K562 (cell line): ENCODE measurements at regions not wholly inside any gene's neighbourhood (a gene's known extent, or its start where the extent isn't known, plus 50 kb on each side); places are given as distances from the start of the nearest gene placed in this dataset.

Experiments
- ATAC-seq: fragments of 200-7000 bp; cut with Tn5 transposase; 3 replicates; pipeline ENCODE4 v1.9.1; 2020; ENCODE audit warnings: moderate library complexity
- BruUV-seq: library from RNA; stranded (reverse); fragments of 400-500 nt; replicated peaks from 2 replicates; lab custom pipeline; 2021; lab: Mats Ljungman, UMichigan
- CTCF ChIA-PET: fragments of 300-600 bp; formaldehyde crosslinking; extraction: SDS; loops from one replicate; lab custom pipeline; 2021; ENCODE audit warnings: low intra/inter-chr PET ratio; lab: Yijun Ruan, JAX
- POLR2A ChIA-PET: fragments of 300-600, 350-650 bp; sonication (Branson Sonifier 250); formaldehyde crosslinking; extraction: SDS; loops from one replicate; lab custom pipeline; 2021; ENCODE audit warnings: antibody characterized with exemption, inconsistent platforms; lab: Yijun Ruan, JAX
- DNase-seq, 4 experiments: peaks; one replicate each; pipeline versions ENCODE4 v3.0.0 to v3.0.0-alpha.2; 2011 to 2018; ENCODE audit warnings: low spot score in 3 of 4, mixed read lengths in 3 of 4; ENCODE audit errors: extremely low read depth in 1 of 4
- FAIRE-seq: peaks from 2 replicates; lab custom pipeline; 2011; peaks lifted over from hg19 to GRCh38; lab: Jason Lieb, UNC
- H2AFZ ChIP-seq: 2 replicates; pipeline ENCODE4 v1.6.0; 2011; ENCODE audit warnings: low read depth, low read length, control low read depth, inconsistent platforms
- H3K27ac ChIP-seq: fragments of 200-600 bp; 3 replicates; pipeline ENCODE4 v1.8.0; 2011; ENCODE audit warnings: low read depth, mild to moderate bottlenecking, control low read depth, inconsistent platforms, low read length, moderate library complexity, mixed read lengths; ENCODE audit errors: extremely low read depth
- H3K27me3 ChIP-seq, 2 experiments: fragments of 300-600 bp in 1 of 2; 2 replicates in 1 of 2; 3 replicates in 1 of 2; pipeline versions ENCODE4 v1.6.0 to v1.8.0; 2011; ENCODE audit warnings: inconsistent platforms in 2 of 2, low read length in 2 of 2, mild to moderate bottlenecking in 1 of 2, mixed read lengths in 1 of 2, moderate library complexity in 1 of 2; ENCODE audit not compliant: control insufficient read depth in 2 of 2, insufficient read depth in 2 of 2
- H3K36me3 ChIP-seq: fragments of 300-600 bp; 3 replicates; pipeline ENCODE4 v1.8.0; 2011; ENCODE audit warnings: mild to moderate bottlenecking, low read length, inconsistent platforms; ENCODE audit not compliant: control insufficient read depth, insufficient read depth
- H3K4me1 ChIP-seq, 2 experiments: fragments of 200-600 bp in 1 of 2; replicated peaks in 1 of 2; 2 replicates in 1 of 2; 3 replicates in 1 of 2; pipeline versions ENCODE4 v1.5.1 to v1.8.0; 2011; ENCODE audit warnings: inconsistent platforms in 2 of 2, low read length in 2 of 2, mild to moderate bottlenecking in 1 of 2, mixed read lengths in 1 of 2, moderate library complexity in 1 of 2; ENCODE audit not compliant: control insufficient read depth in 2 of 2, insufficient read depth in 2 of 2
- H3K4me2 ChIP-seq: 2 replicates; pipeline ENCODE4 v1.6.1; 2011; ENCODE audit warnings: low read length, control low read depth, inconsistent platforms, mixed read lengths; ENCODE audit not compliant: insufficient read depth
- H3K4me3 ChIP-seq: fragments of 200-600 bp; sonication (generic), shearing (Covaris generic); 2 replicates; pipeline ENCODE4 v1.5.1; 2016; ENCODE audit warnings: control low read depth, inconsistent platforms
- H3K79me2 ChIP-seq: fragments of 200-600 bp; 3 replicates; pipeline ENCODE4 v1.8.0; 2011; ENCODE audit warnings: low read length, inconsistent platforms; ENCODE audit not compliant: control insufficient read depth, insufficient read depth
- H3K9ac ChIP-seq, 2 experiments: 2 replicates each; pipeline versions ENCODE4 v1.6.0 to v1.6.1; 2011; ENCODE audit warnings: low read depth in 2 of 2, low read length in 2 of 2, control low read depth in 1 of 2, inconsistent platforms in 1 of 2, mild to moderate bottlenecking in 1 of 2, mixed read lengths in 1 of 2; ENCODE audit not compliant: insufficient read depth in 1 of 2
- H3K9me1 ChIP-seq: one replicate; pipeline ENCODE4 v1.6.0; 2011; ENCODE audit warnings: inconsistent platforms, mild to moderate bottlenecking, low read length, moderate library complexity; ENCODE audit not compliant: control insufficient read depth, insufficient read depth
- H3K9me3 ChIP-seq: replicated peaks from 2 replicates; pipeline ENCODE4 v1.5.1; 2011; ENCODE audit warnings: low read depth, low read length, inconsistent platforms; ENCODE audit not compliant: control insufficient read depth, insufficient read depth
- H4K20me1 ChIP-seq: replicated peaks from 2 replicates; pipeline ENCODE4 v1.6.1; 2011; ENCODE audit warnings: low read length, inconsistent platforms, mixed read lengths; ENCODE audit not compliant: control insufficient read depth, insufficient read depth
- BCOR ChIP-seq: fragments of 450-650 bp; IDR thresholded peaks from 2 replicates; pipeline ENCODE4 v1.6.1; 2016
- DIDO1 ChIP-seq: fragments of 450-650 bp; IDR thresholded peaks from 2 replicates; pipeline ENCODE4 v1.6.1; 2016; ENCODE audit warnings: low read depth, missing biosample characterization, missing genetic modification characterization
- E2F1 ChIP-seq: sonication (generic); formaldehyde crosslinking; IDR thresholded peaks from 2 replicates; pipeline ENCODE4 v1.8.1; 2023; ENCODE audit warnings: mild to moderate bottlenecking, missing genetic modification reagents, moderate library complexity
- HES1 ChIP-seq: fragments of 450-650 bp; IDR thresholded peaks from 2 replicates; pipeline ENCODE4 v1.6.1; 2016; ENCODE audit warnings: low read depth, mild to moderate bottlenecking, moderate library complexity
- MBD1 ChIP-seq: fragments of 250-450 bp; sonication (Bioruptor Pico); IDR thresholded peaks from 2 replicates; pipeline ENCODE4 v1.8.0; 2022; ENCODE audit warnings: inconsistent platforms
- MEF2A ChIP-seq: IDR thresholded peaks from 2 replicates; pipeline ENCODE4 v1.6.1; 2011; ENCODE audit warnings: low read depth, mild to moderate bottlenecking, low read length, moderate library complexity; ENCODE audit not compliant: control insufficient read depth
- NR2C2 ChIP-seq, 2 experiments: fragments of 200-800 bp in 1 of 2; sonication (Bioruptor generic) in 1 of 2; sonication (generic) in 1 of 2; formaldehyde crosslinking in 1 of 2; IDR thresholded peaks; 2 replicates each; pipeline versions ENCODE4 v1.6.1 to v1.8.0; 2016 to 2022; ENCODE audit warnings: mild to moderate bottlenecking in 1 of 2, missing compliant biosample characterization in 1 of 2, missing genetic modification characterization in 1 of 2, missing genetic modification reagents in 1 of 2
- PHB ChIP-seq: fragments of 250-450 bp; sonication (Bioruptor Pico); IDR thresholded peaks from 2 replicates; pipeline ENCODE4 v1.5.0; 2021
- RAD51 ChIP-seq: fragments of 450-650 bp; IDR thresholded peaks from 2 replicates; pipeline ENCODE4 v1.7.1; 2016; ENCODE audit warnings: low read depth, mild to moderate bottlenecking, borderline replicate concordance
- RNF219 ChIP-seq: fragments of 250-450 bp; sonication (Bioruptor Pico); IDR thresholded peaks from 2 replicates; pipeline ENCODE4 v1.5.0; 2022; ENCODE audit warnings: mild to moderate bottlenecking
- SIN3A ChIP-seq, 2 experiments: fragments of 150-350 bp in 1 of 2; IDR thresholded peaks; 2 replicates each; pipeline ENCODE4 v1.6.1; 2011 to 2016; ENCODE audit warnings: borderline replicate concordance in 2 of 2, low read depth in 2 of 2, low read length in 2 of 2, mild to moderate bottlenecking in 2 of 2, moderate library complexity in 2 of 2; ENCODE audit not compliant: control insufficient read depth in 1 of 2
- SMARCE1 ChIP-seq: fragments of 450-650 bp; IDR thresholded peaks from 2 replicates; pipeline ENCODE4 v1.7.1; 2016; ENCODE audit warnings: mild to moderate bottlenecking
- SP1 ChIP-seq: sonication (generic); formaldehyde crosslinking; IDR thresholded peaks from 2 replicates; pipeline ENCODE4 v1.8.1; 2022; ENCODE audit warnings: mild to moderate bottlenecking, missing genetic modification reagents
- TEAD2 ChIP-seq: fragments of 450-650 bp; IDR thresholded peaks from 2 replicates; pipeline ENCODE4 v1.6.1; 2016; ENCODE audit warnings: missing genetic modification characterization, control low read depth, missing compliant biosample characterization
- ZC3H4 ChIP-seq: sonication (generic); formaldehyde crosslinking; IDR thresholded peaks from 2 replicates; pipeline ENCODE4 v1.9.0; 2021; ENCODE audit warnings: missing genetic modification reagents, borderline replicate concordance
- ZNF311 ChIP-seq: fragments of 250-450 bp; sonication (Bioruptor Pico); IDR thresholded peaks from 2 replicates; pipeline ENCODE4 v1.4.0; 2020; ENCODE audit warnings: mild to moderate bottlenecking, moderate library complexity
- in situ Hi-C: fragments of 300-500 bp; cut with MboI; formaldehyde crosslinking; loops from 4 replicates; pipeline ENCODE4 v1.15.0; 2018; ENCODE audit warnings: inconsistent platforms, mixed read lengths
- intact Hi-C: fragments of 100-400 bp; cut with micrococcal nuclease; formaldehyde crosslinking; loops from 2 replicates; pipeline ENCODE4 v1.14.2; 2022

- FAIRE-seq: no peak
- H3K79me2 ChIP-seq: no peaks in the 10 kb centered on the region
- ChIA-PET POLR2A (no interaction called here), CTCF (no interaction called here)
- no peak overlapping the region for H2AFZ ChIP-seq
- no peak overlapping the region for H3K9ac ChIP-seq
- DNase-seq: no peak
- no peaks in the 10 kb centered on the region for H4K20me1 ChIP-seq
- intact Hi-C loops: no loop called here
- ATAC-seq: no peak
- H3K9me1 ChIP-seq: no peaks in the 10 kb centered on the region
- no peaks in the 10 kb centered on the region; the same call in 1 of the 2 replicates for H3K9me3 ChIP-seq
- no peaks in the 10 kb centered on the region for H3K4me1 ChIP-seq
- no peak overlapping the region for H3K27ac ChIP-seq
- no peak overlapping the region for H3K4me2 ChIP-seq
- BruUV-seq: no TSS peak
- H3K36me3 ChIP-seq: no peaks in the 10 kb centered on the region
- in situ Hi-C loops: no loop called here
- H3K27me3 ChIP-seq: no peaks in the 10 kb centered on the region
- H3K4me3 ChIP-seq: no peak overlapping the region
- TF ChIP-seq SIN3A (IDR thresholded peaks at IDR 0.05; ENCODE audit: borderline replicate concordance in 2 of 2, control insufficient read depth in 1 of 2, low read depth in 2 of 2, low read length in 2 of 2) (no peak), SMARCE1 (no peak), MEF2A (no peak), TEAD2 (tag) (no peak), MBD1 (CRISPR knock-in tag) (no peak), ZNF311 (CRISPR knock-in tag) (no peak), RNF219 (CRISPR knock-in tag) (no peak), BCOR (no peak), PHB (CRISPR knock-in tag) (no peak), ZC3H4 (CRISPR knock-in tag) (no peak), DIDO1 (no peak), HES1 (no peak), SP1 (no peak), E2F1 (CRISPR knock-in tag) (no peak), NR2C2 (CRISPR knock-in tag; IDR thresholded peaks at IDR 0.05) (no peak), NR2C2 (tag; IDR thresholded peaks at IDR 0.05) (no peak), RAD51 (no peak)
Measured at GRCh38 chr3:168722091-168722490, 626.4 kb upstream of the GOLIM4 start.
